Stimulated activated CD4-positive, alpha-beta T cell treated with anti-CD3 and anti-CD28 coated beads, TNF-alpha, amount 100 ng/mL, for 4 hours (primary cell): ENCODE measurements at regions not wholly inside any gene's neighbourhood (a gene's known extent, or its start where the extent isn't known, plus 50 kb on each side); places are given as distances from the start of the nearest gene placed in this dataset.
"Not testable (repeated sequence)": the region's sequence is repeated elsewhere in the genome, so short reads cannot be mapped to it uniquely, and the experiment has no call there.

Experiments
- DNase-seq, 3 experiments: peaks; one replicate each; pipeline ENCODE4 v3.0.0-alpha.2; 2020; ENCODE audit warnings: low read depth in 3 of 3

GRCh38 chr3:178201714-178202113 lies 334.5 kb upstream of the KCNMB2 start:
- DNase-seq: no peak

- no peak for DNase-seq
These were observed 334.0 kb upstream of the KCNMB2 start for GRCh38 chr3:178202194-178202593.

- no peak for DNase-seq
These were observed 333.1 kb upstream of the KCNMB2 start for GRCh38 chr3:178203165-178203564.

GRCh38 chr3:178203650-178204049 lies 332.6 kb upstream of the KCNMB2 start:
- no peak for DNase-seq

- no peak for DNase-seq
These were observed 330.5 kb upstream of the KCNMB2 start for GRCh38 chr3:178205740-178206139.

- DNase-seq: no peak
These were observed 329.7 kb upstream of the KCNMB2 start for GRCh38 chr3:178206521-178206920.

- not testable (repeated sequence) for DNase-seq
These were observed 329.1 kb upstream of the KCNMB2 start for GRCh38 chr3:178207161-178207560.

GRCh38 chr3:178207627-178208026 lies 328.6 kb upstream of the KCNMB2 start:
- not testable (repeated sequence) for DNase-seq

GRCh38 chr3:178209116-178209515 lies 327.1 kb upstream of the KCNMB2 start:
- not testable (repeated sequence) for DNase-seq

GRCh38 chr3:178209618-178210017 lies 326.6 kb upstream of the KCNMB2 start:
- DNase-seq: not testable (repeated sequence)

GRCh38 chr3:178211086-178211485 lies 325.1 kb upstream of the KCNMB2 start:
- not testable (repeated sequence) for DNase-seq

GRCh38 chr3:178217479-178217878 lies 318.8 kb upstream of the KCNMB2 start:
- DNase-seq: no peak

GRCh38 chr3:178218231-178218630 lies 318.0 kb upstream of the KCNMB2 start:
- DNase-seq: no peak

- DNase-seq: not testable (repeated sequence)
These were observed 316.6 kb upstream of the KCNMB2 start for GRCh38 chr3:178219661-178220060.

GRCh38 chr3:178223876-178224275 lies 312.4 kb upstream of the KCNMB2 start:
- no peak for DNase-seq

GRCh38 chr3:178226094-178226493 lies 310.1 kb upstream of the KCNMB2 start:
- no peak for DNase-seq

GRCh38 chr3:178231645-178232044 lies 304.6 kb upstream of the KCNMB2 start:
- no peak for DNase-seq

- no peak for DNase-seq
These were observed 302.7 kb upstream of the KCNMB2 start for GRCh38 chr3:178233371-178234071.

GRCh38 chr3:178236555-178237277 lies 299.5 kb upstream of the KCNMB2 start:
- no peak for DNase-seq

- DNase-seq: no peak
These were observed 298.1 kb upstream of the KCNMB2 start for GRCh38 chr3:178238179-178238578.

GRCh38 chr3:178244733-178245709 lies 291.2 kb upstream of the KCNMB2 start:
- DNase-seq: no peak

GRCh38 chr3:178246004-178246403 lies 290.2 kb upstream of the KCNMB2 start:
- DNase-seq: no peak
